DLD1 (cell line): ENCODE measurements at regions not wholly inside any gene's neighbourhood (a gene's known extent, or its start where the extent isn't known, plus 50 kb on each side); places are given as distances from the start of the nearest gene placed in this dataset.

Experiments used
- in situ Hi-C: cut with HindIII; loops from 2 replicates; pipeline ENCODE4 v1.10.0; 2017; ENCODE audit warnings: low sequenced_read_pairs

- in situ Hi-C loops = no loop called here
These were observed 60.8 kb upstream of the ADRA2C start for GRCh38 chr4:3705236-3705987.

- in situ Hi-C loops = no loop called here
These were observed 61.5 kb upstream of the ADRA2C start for GRCh38 chr4:3704669-3705068.

GRCh38 chr4:3703677-3704521 lies 62.3 kb upstream of the ADRA2C start:
- in situ Hi-C loops = no loop called here

- in situ Hi-C loops = no loop called here
These were observed 62.9 kb upstream of the ADRA2C start for GRCh38 chr4:3703343-3703676.

- in situ Hi-C loops = no loop called here
These were observed 63.5 kb upstream of the ADRA2C start for GRCh38 chr4:3702561-3703221.

- in situ Hi-C loops = no loop called here
These were observed 64.2 kb upstream of the ADRA2C start for GRCh38 chr4:3701736-3702560.

GRCh38 chr4:3701271-3701734 lies 64.9 kb upstream of the ADRA2C start:
- in situ Hi-C loops = no loop called here

- in situ Hi-C loops = no loop called here
These were observed 65.4 kb upstream of the ADRA2C start for GRCh38 chr4:3700736-3701135.

- in situ Hi-C loops = no loop called here
These were observed 66.0 kb upstream of the ADRA2C start for GRCh38 chr4:3700223-3700622.

- in situ Hi-C loops = loop anchor here (10.0 kb wide), 1 partner anchor 75 kb away; no protein-coding TSS in a partner anchor
These were observed 66.5 kb upstream of the ADRA2C start for GRCh38 chr4:3699678-3700077.

- in situ Hi-C loops = loop anchor here (10.0 kb wide), 1 partner anchor 76 kb away; no protein-coding TSS in a partner anchor
These were observed 66.9 kb upstream of the ADRA2C start for GRCh38 chr4:3699261-3699660.

- in situ Hi-C loops = loop anchor here (10.0 kb wide), 1 partner anchor 78 kb away; no protein-coding TSS in a partner anchor
These were observed 69.2 kb upstream of the ADRA2C start for GRCh38 chr4:3697033-3697432.

- in situ Hi-C loops = loop anchor here (10.0 kb wide), 1 partner anchor 84 kb away; no protein-coding TSS in a partner anchor
These were observed 75.5 kb upstream of the ADRA2C start for GRCh38 chr4:3690551-3691152.

GRCh38 chr4:3689576-3690550 lies 76.3 kb upstream of the ADRA2C start:
- in situ Hi-C loops = loop anchor here (10.0 kb wide), 1 partner anchor 85 kb away; no protein-coding TSS in a partner anchor

GRCh38 chr4:3689006-3689405 lies 77.2 kb upstream of the ADRA2C start:
- in situ Hi-C loops = no loop called here

- in situ Hi-C loops = no loop called here
These were observed 77.9 kb upstream of the ADRA2C start for GRCh38 chr4:3688018-3688998.

GRCh38 chr4:3687538-3687937 lies 78.6 kb upstream of the ADRA2C start:
- in situ Hi-C loops = no loop called here

GRCh38 chr4:3686753-3687152 lies 79.4 kb upstream of the ADRA2C start:
- in situ Hi-C loops = no loop called here
